ENCODE measurements at regions not wholly inside any gene's neighbourhood (a gene's known extent, or its start where the extent isn't known, plus 50 kb on each side); places are given as distances from the start of the nearest gene placed in this dataset.

DNA sequence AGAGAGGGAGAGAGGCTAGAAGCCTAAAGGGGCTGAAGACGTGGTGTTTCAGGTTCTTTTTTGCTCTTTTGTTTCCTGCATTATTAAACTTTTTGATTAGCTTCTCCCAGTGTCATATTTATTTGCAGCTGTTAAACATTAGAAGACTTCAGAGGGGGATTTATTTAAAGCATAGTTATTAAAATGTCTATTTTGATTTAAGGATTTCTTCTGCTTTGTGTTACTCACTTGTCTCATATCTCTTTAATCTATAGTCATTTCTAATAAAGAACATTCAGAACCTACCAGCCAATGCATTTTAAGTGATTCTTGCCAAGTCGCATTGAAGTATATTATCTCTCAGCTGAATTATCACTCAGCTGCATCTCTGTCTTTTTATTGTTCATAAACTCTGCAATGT is 152.0 kb upstream of the DYRK2 start:
- Histone ChIP-seq H3K27ac (ENCODE audit: insufficient read length, low read depth, low read length) (no peak overlapping the region), H3K14ac (ENCODE audit: insufficient read depth, low read length) (no peak overlapping the region), H3K79me2 (ENCODE audit: insufficient read depth, low read length) (no peaks in the 10 kb centered on the region), H3K27me3 (ENCODE audit: insufficient read depth, low read length) (no peaks in the 10 kb centered on the region), H2AK5ac (ENCODE audit: insufficient read length, low read length) (no peak overlapping the region), H2BK12ac (ENCODE audit: insufficient read length, low read depth, low read length) (no peak overlapping the region), H2BK120ac (ENCODE audit: low read depth, low read length, poor library complexity, severe bottlenecking) (no peak overlapping the region), H2AFZ (ENCODE audit: low read length) (no peak overlapping the region), H4K91ac (ENCODE audit: insufficient read length, low read depth, low read length) (no peak overlapping the region), H2BK5ac (ENCODE audit: insufficient read length, low read length) (no peak overlapping the region), H3K18ac (ENCODE audit: insufficient read length, low read depth, low read length) (no peak overlapping the region), H3T11ph (ENCODE audit: low read length) (no peak overlapping the region), H3K4ac (ENCODE audit: low read depth, low read length) (no peak overlapping the region), H3K23ac (ENCODE audit: insufficient read length, low read depth, low read length) (no peak overlapping the region), H3K9ac (ENCODE audit: extremely low read depth, insufficient read length, low read length) (no peak overlapping the region), H3K23me2 (ENCODE audit: insufficient read length, low read depth, low read length, poor library complexity, severe bottlenecking) (no peaks in the 10 kb centered on the region), H3K79me1 (ENCODE audit: insufficient read depth, low read depth, low read length, poor library complexity, severe bottlenecking) (no peaks in the 10 kb centered on the region), H2BK15ac (ENCODE audit: low read depth, low read length) (no peak overlapping the region), H3K56ac (ENCODE audit: insufficient read length, low read depth, low read length) (no peak overlapping the region), H4K5ac (ENCODE audit: insufficient read length, low read depth, low read length) (no peak overlapping the region), H4K8ac (replicated peaks; ENCODE audit: insufficient read length, low read depth, low read length) (no peak overlapping the region), H3K4me1 (ENCODE audit: insufficient read depth, low read length) (no peaks in the 10 kb centered on the region), H2BK20ac (ENCODE audit: low read depth, low read length, poor library complexity, severe bottlenecking) (no peak overlapping the region), H3K9me3 (ENCODE audit: control insufficient read depth, low read depth, low read length) (no peaks in the 10 kb centered on the region), H3K4me2 (ENCODE audit: insufficient read depth, insufficient read length, low read length) (no peak overlapping the region), H4K20me1 (ENCODE audit: control insufficient read depth, insufficient read depth, insufficient read length) (no peaks in the 10 kb centered on the region)
- no peak overlapping the region for H3K4me3 Mint-ChIP-seq
- peaks cover 10 to 11% of the 10 kb centered on the region in 2 experiments; a peak in 4 of 5 replicates for H3K9me3 Mint-ChIP-seq
- no peaks in the 10 kb centered on the region for H3K4me1 Mint-ChIP-seq
- DNase-seq: no peak
- WGBS (ENCODE audit: extremely low coverage, insufficient read length, low lambda C conversion rate): no CpG with 5 or more reads among the region's 2 CpGs
- TF ChIP-seq, protein P1, sequence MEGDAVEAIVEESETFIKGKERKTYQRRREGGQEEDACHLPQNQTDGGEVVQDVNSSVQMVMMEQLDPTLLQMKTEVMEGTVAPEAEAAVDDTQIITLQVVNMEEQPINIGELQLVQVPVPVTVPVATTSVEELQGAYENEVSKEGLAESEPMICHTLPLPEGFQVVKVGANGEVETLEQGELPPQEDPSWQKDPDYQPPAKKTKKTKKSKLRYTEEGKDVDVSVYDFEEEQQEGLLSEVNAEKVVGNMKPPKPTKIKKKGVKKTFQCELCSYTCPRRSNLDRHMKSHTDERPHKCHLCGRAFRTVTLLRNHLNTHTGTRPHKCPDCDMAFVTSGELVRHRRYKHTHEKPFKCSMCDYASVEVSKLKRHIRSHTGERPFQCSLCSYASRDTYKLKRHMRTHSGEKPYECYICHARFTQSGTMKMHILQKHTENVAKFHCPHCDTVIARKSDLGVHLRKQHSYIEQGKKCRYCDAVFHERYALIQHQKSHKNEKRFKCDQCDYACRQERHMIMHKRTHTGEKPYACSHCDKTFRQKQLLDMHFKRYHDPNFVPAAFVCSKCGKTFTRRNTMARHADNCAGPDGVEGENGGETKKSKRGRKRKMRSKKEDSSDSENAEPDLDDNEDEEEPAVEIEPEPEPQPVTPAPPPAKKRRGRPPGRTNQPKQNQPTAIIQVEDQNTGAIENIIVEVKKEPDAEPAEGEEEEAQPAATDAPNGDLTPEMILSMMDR (conservative IDR thresholded peaks at IDR 0.05): no peak
- no peak overlapping the region for H3K27ac Mint-ChIP-seq
- peaks cover 3 to 19% (median 6%) of the 10 kb centered on the region in 3 experiments; a peak in 4 of 7 replicates for H3K36me3 Mint-ChIP-seq (ENCODE audit: insufficient read depth in 1 of 3, low read depth in 3 of 3)
- peaks cover under 1% of the 10 kb centered on the region; the same call in 1 of the 2 replicates for H3K27me3 Mint-ChIP-seq (ENCODE audit: low read depth)
